GM23338 (cell line): ENCODE measurements at regions not wholly inside any gene's neighbourhood (a gene's known extent, or its start where the extent isn't known, plus 50 kb on each side); places are given as distances from the start of the nearest gene placed in this dataset.

Experiments
- ATAC-seq: fragments of 200-7000 bp; cut with Tn5 transposase; 3 replicates; pipeline ENCODE4 v1.9.1; 2020
- DNase-seq: peaks from one replicate; pipeline ENCODE4 v3.0.0-alpha.2; 2015; ENCODE audit warnings: low spot score
- H2AFZ ChIP-seq: fragments of 200-600 bp; sonication (generic); 2 replicates; pipeline ENCODE4 v1.8.0; 2016; ENCODE audit warnings: antibody characterized with exemption, mild to moderate bottlenecking, moderate library complexity
- H3F3A ChIP-seq: fragments of 200-600 bp; sonication (generic); replicated peaks from 2 replicates; pipeline ENCODE4 v1.8.0; 2017; ENCODE audit warnings: antibody characterized with exemption, mixed run types, low read depth
- H3K27ac ChIP-seq: fragments of 200-600 bp; sonication (generic); 2 replicates; pipeline ENCODE4 v1.6.1; 2016; ENCODE audit warnings: low read depth
- H3K27me3 ChIP-seq: fragments of 200-600 bp; sonication (generic); 2 replicates; pipeline ENCODE4 v1.8.0; 2016; ENCODE audit warnings: mild to moderate bottlenecking, mixed run types, moderate library complexity; ENCODE audit not compliant: insufficient read depth
- H3K36me3 ChIP-seq: fragments of 200-600 bp; sonication (generic); 2 replicates; pipeline ENCODE4 v1.8.0; 2016; ENCODE audit warnings: mild to moderate bottlenecking; ENCODE audit not compliant: insufficient read depth
- H3K4me1 ChIP-seq: fragments of 200-600 bp; sonication (generic); 2 replicates; pipeline ENCODE4 v1.8.0; 2016; ENCODE audit warnings: mild to moderate bottlenecking, moderate library complexity; ENCODE audit not compliant: insufficient read depth
- H3K4me2 ChIP-seq: fragments of 200-600 bp; sonication (generic); 2 replicates; pipeline ENCODE4 v1.7.1; 2017; ENCODE audit warnings: mixed run types
- H3K4me3 ChIP-seq: fragments of 200-600 bp; sonication (generic); 2 replicates; pipeline ENCODE4 v1.6.1; 2016; ENCODE audit warnings: mixed run types
- H3K79me2 ChIP-seq: fragments of 200-600 bp; sonication (generic); replicated peaks from 2 replicates; pipeline ENCODE4 v1.8.0; 2017; ENCODE audit warnings: mild to moderate bottlenecking; ENCODE audit not compliant: insufficient read depth
- H3K9me2 ChIP-seq: fragments of 200-600 bp; sonication (generic); 2 replicates; pipeline ENCODE4 v1.8.0; 2017; ENCODE audit not compliant: insufficient read depth
- H4K20me1 ChIP-seq: fragments of 200-600 bp; sonication (generic); replicated peaks from 2 replicates; pipeline ENCODE4 v1.8.0; 2017; ENCODE audit warnings: mild to moderate bottlenecking; ENCODE audit not compliant: insufficient read depth
- H3K27ac Mint-ChIP-seq: 2 replicates; pipeline ENCODE4 v1.8.0; 2020; ENCODE audit warnings: inconsistent platforms, mild to moderate bottlenecking, moderate library complexity, mixed read lengths
- H3K27me3 Mint-ChIP-seq: 3 replicates; pipeline ENCODE4 v1.8.0; 2022; ENCODE audit warnings: low read depth, mild to moderate bottlenecking, moderate library complexity, mixed read lengths, inconsistent platforms; ENCODE audit not compliant: insufficient read depth, poor library complexity
- H3K36me3 Mint-ChIP-seq: 3 replicates; pipeline ENCODE4 v1.8.0; 2021; ENCODE audit warnings: low read depth, mild to moderate bottlenecking, inconsistent platforms, moderate library complexity, mixed read lengths
- H3K4me1 Mint-ChIP-seq: 3 replicates; pipeline ENCODE4 v1.8.0; 2020; ENCODE audit warnings: mild to moderate bottlenecking, inconsistent platforms, mixed read lengths
- H3K4me3 Mint-ChIP-seq: 3 replicates; pipeline ENCODE4 v1.8.0; 2021; ENCODE audit warnings: moderate library complexity, mild to moderate bottlenecking, inconsistent platforms, mixed read lengths
- H3K9me3 Mint-ChIP-seq: 3 replicates; pipeline ENCODE4 v1.8.0; 2020; ENCODE audit warnings: moderate library complexity, mild to moderate bottlenecking, inconsistent platforms, mixed read lengths
- CTCF ChIP-seq, 2 experiments: fragments of 200-600 bp in 1 of 2; sonication (generic) in 1 of 2; conservative IDR thresholded peaks; 2 replicates each; pipeline versions ENCODE4 v1.5.1 to v1.6.1; 2016 to 2017; ENCODE audit warnings: antibody characterized with exemption in 2 of 2, low read depth in 2 of 2, mild to moderate bottlenecking in 2 of 2, moderate library complexity in 1 of 2
- ETS1 ChIP-seq: IDR thresholded peaks from 2 replicates; pipeline ENCODE4 v1.6.1; 2016; ENCODE audit warnings: antibody characterized with exemption
- EZH2 ChIP-seq: fragments of 200-600 bp; sonication (generic); IDR thresholded peaks from one replicate; pipeline ENCODE4 v1.8.0; 2017; ENCODE audit warnings: antibody characterized with exemption, mild to moderate bottlenecking, low read depth; ENCODE audit not compliant: unreplicated experiment
- EZH2phosphoT487 ChIP-seq: fragments of 200-600 bp; sonication (generic); IDR thresholded peaks from one replicate; pipeline ENCODE4 v1.8.1; 2018; ENCODE audit warnings: antibody characterized with exemption; ENCODE audit not compliant: unreplicated experiment
- NANOG ChIP-seq: IDR thresholded peaks from 2 replicates; pipeline ENCODE4 v1.6.1; 2016; ENCODE audit warnings: antibody characterized with exemption, borderline replicate concordance
- POLR2AphosphoS5 ChIP-seq: IDR thresholded peaks from 2 replicates; pipeline ENCODE4 v1.6.1; 2016; ENCODE audit warnings: antibody characterized with exemption, low read depth
- STAT1 ChIP-seq: IDR thresholded peaks from one replicate; pipeline ENCODE4 v1.6.1; 2016; ENCODE audit warnings: antibody characterized with exemption; ENCODE audit not compliant: unreplicated experiment
- ZNF114 ChIP-seq: fragments of 250-450 bp; sonication (Bioruptor Pico); IDR thresholded peaks from 2 replicates; pipeline ENCODE4 v1.5.0; 2020; ENCODE audit warnings: mild to moderate bottlenecking, moderate library complexity
- ZNF462 ChIP-seq: fragments of 250-450 bp; sonication (Bioruptor Pico); IDR thresholded peaks from 2 replicates; pipeline ENCODE4 v1.5.0; 2020; ENCODE audit warnings: mild to moderate bottlenecking, moderate library complexity

- H3K4me1 ChIP-seq, result no peaks in the 10 kb centered on the region
- no peaks in the 10 kb centered on the region for H3K4me1 Mint-ChIP-seq
- ATAC-seq (no peak), DNase-seq (no peak)
- H3K36me3 ChIP-seq, result no peaks in the 10 kb centered on the region
- H3K9me2 ChIP-seq, result peaks cover 4% of the 10 kb centered on the region; the same call in 1 of the 2 replicates
- H3K9me3 Mint-ChIP-seq, result no peaks in the 10 kb centered on the region
- no peaks in the 10 kb centered on the region for H3K27me3 ChIP-seq
- no peak overlapping the region for H2AFZ ChIP-seq
- H3K27ac ChIP-seq, result no peak overlapping the region
- H3K4me2 ChIP-seq, result no peak overlapping the region
- no peak overlapping the region for H3K4me3 ChIP-seq
- H3F3A ChIP-seq, result no peaks in the 10 kb centered on the region
- H3K27me3 Mint-ChIP-seq, result no peaks in the 10 kb centered on the region
- no peak overlapping the region for H3K27ac Mint-ChIP-seq
- no peaks in the 10 kb centered on the region for H3K79me2 ChIP-seq
- TF ChIP-seq ETS1 (no peak), CTCF (conservative IDR thresholded peaks at IDR 0.05; ENCODE audit: low read depth in 2 of 2) (no peak), STAT1 (no peak), EZH2phosphoT487 (no peak), EZH2 (no peak), POLR2AphosphoS5 (no peak)
- H3K4me3 Mint-ChIP-seq, result no peak overlapping the region
- no peaks in the 10 kb centered on the region for H3K36me3 Mint-ChIP-seq
- no peaks in the 10 kb centered on the region for H4K20me1 ChIP-seq
Measured at GRCh38 chr6:154611241-154611640, 100.8 kb upstream of the CNKSR3 start.

GRCh38 chr6:154611847-154612246, 101.4 kb upstream of the CNKSR3 start:
- Mint-ChIP-seq H3K4me1 (no peaks in the 10 kb centered on the region), H3K27ac (no peak overlapping the region), H3K9me3 (no peaks in the 10 kb centered on the region)
- TF ChIP-seq ZNF462 (CRISPR knock-in tag) (no peak), EZH2phosphoT487 (no peak), ETS1 (no peak), POLR2AphosphoS5 (no peak), EZH2 (no peak), ZNF114 (no peak), CTCF (conservative IDR thresholded peaks at IDR 0.05; ENCODE audit: low read depth in 2 of 2) (no peak), NANOG (no peak)

More at GRCh38 chr6:154611847-154612246, 101.4 kb upstream of the CNKSR3 start:
- ATAC-seq, result no peak
- H3K27me3 Mint-ChIP-seq, result no peaks in the 10 kb centered on the region
- no peaks in the 10 kb centered on the region for H3K79me2 ChIP-seq
- H3K36me3 ChIP-seq, result no peaks in the 10 kb centered on the region
- peaks cover 4% of the 10 kb centered on the region; the same call in 1 of the 2 replicates for H3K9me2 ChIP-seq
- no peak overlapping the region for H3K4me2 ChIP-seq
- no peak overlapping the region for H3K27ac ChIP-seq
- no peaks in the 10 kb centered on the region for H3K27me3 ChIP-seq
- H3K4me1 ChIP-seq, result no peaks in the 10 kb centered on the region
- H3K36me3 Mint-ChIP-seq, result no peaks in the 10 kb centered on the region
- DNase-seq, result no peak
- H3F3A ChIP-seq, result no peaks in the 10 kb centered on the region
- no peak overlapping the region for H3K4me3 Mint-ChIP-seq
- H2AFZ ChIP-seq, result no peak overlapping the region
- no peak overlapping the region for H3K4me3 ChIP-seq
- H4K20me1 ChIP-seq, result no peaks in the 10 kb centered on the region
